ENCODE measurements at regions not wholly inside any gene's neighbourhood (a gene's known extent, or its start where the extent isn't known, plus 50 kb on each side); places are given as distances from the start of the nearest gene placed in this dataset.

- POLR2A ChIA-PET = no interaction called here
- CTCF ChIA-PET (ENCODE audit: low intra/inter-chr PET ratio) = no interaction called here
These were observed 306.6 kb downstream of the MAF start for GRCh38 chr16:79293836-79294460.

More at GRCh38 chr16:79293836-79294460, 306.6 kb downstream of the MAF start:
- TF ChIP-seq, protein P1, sequence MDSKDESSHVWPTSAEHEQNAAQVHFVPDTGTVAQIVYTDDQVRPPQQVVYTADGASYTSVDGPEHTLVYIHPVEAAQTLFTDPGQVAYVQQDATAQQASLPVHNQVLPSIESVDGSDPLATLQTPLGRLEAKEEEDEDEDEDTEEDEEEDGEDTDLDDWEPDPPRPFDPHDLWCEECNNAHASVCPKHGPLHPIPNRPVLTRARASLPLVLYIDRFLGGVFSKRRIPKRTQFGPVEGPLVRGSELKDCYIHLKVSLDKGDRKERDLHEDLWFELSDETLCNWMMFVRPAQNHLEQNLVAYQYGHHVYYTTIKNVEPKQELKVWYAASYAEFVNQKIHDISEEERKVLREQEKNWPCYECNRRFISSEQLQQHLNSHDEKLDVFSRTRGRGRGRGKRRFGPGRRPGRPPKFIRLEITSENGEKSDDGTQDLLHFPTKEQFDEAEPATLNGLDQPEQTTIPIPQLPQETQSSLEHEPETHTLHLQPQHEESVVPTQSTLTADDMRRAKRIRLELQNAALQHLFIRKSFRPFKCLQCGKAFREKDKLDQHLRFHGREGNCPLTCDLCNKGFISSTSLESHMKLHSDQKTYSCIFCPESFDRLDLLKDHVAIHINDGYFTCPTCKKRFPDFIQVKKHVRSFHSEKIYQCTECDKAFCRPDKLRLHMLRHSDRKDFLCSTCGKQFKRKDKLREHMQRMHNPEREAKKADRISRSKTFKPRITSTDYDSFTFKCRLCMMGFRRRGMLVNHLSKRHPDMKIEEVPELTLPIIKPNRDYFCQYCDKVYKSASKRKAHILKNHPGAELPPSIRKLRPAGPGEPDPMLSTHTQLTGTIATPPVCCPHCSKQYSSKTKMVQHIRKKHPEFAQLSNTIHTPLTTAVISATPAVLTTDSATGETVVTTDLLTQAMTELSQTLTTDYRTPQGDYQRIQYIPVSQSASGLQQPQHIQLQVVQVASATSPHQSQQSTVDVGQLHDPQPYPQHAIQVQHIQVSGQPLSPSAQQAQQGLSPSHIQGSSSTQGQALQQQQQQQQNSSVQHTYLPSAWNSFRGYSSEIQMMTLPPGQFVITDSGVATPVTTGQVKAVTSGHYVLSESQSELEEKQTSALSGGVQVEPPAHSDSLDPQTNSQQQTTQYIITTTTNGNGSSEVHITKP (IDR thresholded peaks at IDR 0.05; ENCODE audit: partially characterized antibody) = no peak
- no peak for TF ChIP-seq ZNF740 (CRISPR knock-in tag; IDR thresholded peaks at IDR 0.05)
- TF ChIP-seq ZNF740 (tag; IDR thresholded peaks at IDR 0.05) = no peak
- WGBS (ENCODE audit: insufficient coverage, low coverage, missing lambda C conversion rate) = 1% methylated on average over 4 of the region's 4 CpGs
- intact Hi-C loops (cut with micrococcal nuclease) = no loop called here
- FAIRE-seq = no peak
- no peaks in the 10 kb centered on the region for H3K36me3 ChIP-seq (ENCODE audit: control insufficient read depth, insufficient read depth, low read length)
- no peaks in the 10 kb centered on the region for H3K9me3 ChIP-seq (replicated peaks; ENCODE audit: control insufficient read depth, insufficient read depth, low read depth, low read length)
- no peak for ATAC-seq
- in situ Hi-C loops (cut with MboI) = no loop called here
- peaks cover 7 to 33% of the 10 kb centered on the region in 2 experiments for H3K27me3 ChIP-seq (ENCODE audit: control insufficient read depth in 2 of 2, insufficient read depth in 2 of 2, low read length in 2 of 2)
- no peak for DNase-seq (ENCODE audit: extremely low read depth in 1 of 4, low spot score in 3 of 4)
- H3K4me3 ChIP-seq = no peak overlapping the region
- no peak overlapping the region for H3K9ac ChIP-seq (ENCODE audit: insufficient read depth in 1 of 2, low read depth in 2 of 2, low read length in 2 of 2)
- H3K79me2 ChIP-seq (ENCODE audit: control insufficient read depth, insufficient read depth, low read length) = no peaks in the 10 kb centered on the region
- no peak overlapping the region for H3K27ac ChIP-seq (ENCODE audit: extremely low read depth, low read depth, low read length)
- no peaks in the 10 kb centered on the region for H3K4me1 ChIP-seq (replicated peaks in 1 of 2; ENCODE audit: control insufficient read depth in 2 of 2, insufficient read depth in 2 of 2, low read length in 2 of 2)
- no peak overlapping the region for H2AFZ ChIP-seq (ENCODE audit: low read depth, low read length)
- no peak overlapping the region for H3K4me2 ChIP-seq (ENCODE audit: insufficient read depth, low read length)
- H4K20me1 ChIP-seq (replicated peaks; ENCODE audit: control insufficient read depth, insufficient read depth, low read length) = no peaks in the 10 kb centered on the region; the same call in 1 of the 2 replicates
- H3K9me1 ChIP-seq (ENCODE audit: control insufficient read depth, insufficient read depth, low read length) = no peaks in the 10 kb centered on the region
- BruUV-seq (replicated peaks) = no TSS peak
